Midbrain (tissue), 1 donor: ENCODE measurements at regions not wholly inside any gene's neighbourhood (a gene's known extent, or its start where the extent isn't known, plus 50 kb on each side); places are given as distances from the start of the nearest gene placed in this dataset.

Experiments
- DNase-seq: peaks from one replicate; lab custom pipeline; 2025; lab: John Stamatoyannopoulos, UW

DNA sequence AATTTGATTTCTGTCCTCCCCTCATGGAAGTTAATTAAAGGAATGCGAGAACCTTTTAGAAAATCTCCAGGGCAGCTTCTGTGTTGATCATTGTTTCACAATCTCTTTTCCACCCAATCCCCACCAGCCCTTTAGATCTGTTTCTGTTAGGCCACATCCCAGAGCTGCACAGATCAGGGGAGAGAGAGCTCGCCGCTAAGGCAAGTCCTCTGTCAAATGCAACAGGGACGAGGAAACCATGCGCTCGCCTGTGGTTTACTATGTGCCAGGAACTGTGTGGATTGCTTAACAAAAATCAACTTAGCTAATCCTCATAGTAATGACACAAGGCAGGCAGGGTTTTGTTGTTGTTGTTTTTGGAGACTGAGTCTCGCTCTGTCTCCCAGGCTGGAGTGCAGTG lies 115.4 kb downstream of the SALL1 start:
- no peak for DNase-seq

DNA sequence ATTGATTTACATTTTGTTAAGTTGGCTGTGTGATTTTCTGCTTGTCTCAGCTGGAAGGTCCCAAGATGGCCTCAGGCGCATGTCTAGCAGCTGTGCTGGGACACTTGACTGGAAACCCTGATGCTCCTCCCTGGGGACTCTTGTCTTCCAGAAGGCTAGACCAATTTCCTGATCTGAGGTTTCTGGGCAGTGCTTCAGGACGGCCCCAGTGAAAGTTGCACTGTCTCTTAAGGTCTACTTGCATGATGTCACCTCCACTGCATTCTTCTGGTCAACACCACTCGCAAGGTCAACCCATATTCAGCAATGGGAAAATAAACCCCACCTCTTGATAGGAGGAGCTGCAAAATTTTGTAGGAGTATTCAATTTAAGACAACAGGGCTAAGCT lies 116.0 kb downstream of the SALL1 start:
- no peak for DNase-seq

DNA sequence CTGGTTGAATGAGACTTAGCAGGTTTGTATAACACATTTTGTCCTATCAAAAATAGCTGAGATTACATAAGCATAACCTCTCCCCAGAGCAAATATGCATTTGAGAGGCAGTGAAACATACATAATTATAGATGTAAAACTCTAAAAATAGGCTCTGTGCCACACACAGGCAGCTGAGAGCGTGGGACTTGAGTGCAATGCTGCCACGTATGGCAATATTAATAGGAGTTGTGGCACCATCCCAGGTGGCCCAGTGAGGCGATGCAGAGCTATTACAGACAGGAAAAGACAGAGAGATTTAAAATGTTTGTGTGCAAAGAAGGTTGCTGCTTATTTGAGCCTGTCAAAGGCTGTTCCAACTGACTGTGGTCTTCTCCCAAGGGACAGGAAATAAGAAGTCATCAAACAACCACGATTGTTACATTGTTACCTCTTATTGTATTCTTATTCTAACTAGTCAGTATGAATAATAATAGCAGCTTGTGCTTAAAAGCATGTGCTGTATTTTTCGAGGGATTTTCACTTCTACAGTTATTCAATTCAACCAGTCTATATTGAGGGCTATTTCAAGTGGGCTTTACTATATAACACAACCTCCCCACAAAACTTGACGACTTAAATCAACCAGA lies 116.5 kb downstream of the SALL1 start:
- no peak for DNase-seq

DNA sequence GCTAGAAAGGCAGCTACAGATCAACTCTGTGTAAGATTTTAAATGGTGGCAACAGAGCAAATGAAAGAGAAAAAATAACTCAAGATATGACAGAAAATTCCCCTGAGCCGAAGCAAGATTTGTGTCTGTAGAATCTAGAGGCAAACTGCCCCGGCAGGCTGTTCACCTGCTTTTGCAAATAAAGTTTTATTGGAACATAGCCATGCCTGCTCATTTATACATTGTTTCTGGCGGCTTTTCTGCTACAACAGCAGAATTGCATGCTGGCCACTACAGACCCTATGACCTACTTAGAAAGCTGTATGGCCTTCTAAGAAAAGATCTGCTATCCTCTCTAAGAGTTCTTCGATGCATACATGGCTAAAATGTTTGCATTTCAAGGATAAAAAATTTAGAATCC lies 119.5 kb downstream of the SALL1 start:
- DNase-seq = no peak

DNA sequence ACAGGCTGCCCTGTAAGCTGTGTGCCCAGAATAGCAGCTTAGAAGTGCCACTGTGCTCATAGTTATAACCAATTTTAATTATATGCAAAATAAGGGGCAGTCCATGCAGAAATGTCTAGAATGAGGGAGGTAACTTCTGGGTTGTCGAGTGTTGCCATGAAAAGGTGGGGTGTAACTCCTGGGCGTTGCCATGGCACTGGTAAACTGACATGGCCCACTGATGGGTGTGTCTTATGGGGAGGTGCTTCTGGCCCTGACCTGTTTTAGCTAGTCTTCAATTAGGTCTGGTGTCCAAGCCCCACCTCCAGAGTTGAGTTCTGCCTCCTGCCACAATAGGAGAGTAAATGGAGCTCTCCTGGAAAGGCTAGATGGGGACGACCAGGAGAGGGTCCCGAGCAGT lies 120.6 kb downstream of the SALL1 start:
- no peak for DNase-seq

DNA sequence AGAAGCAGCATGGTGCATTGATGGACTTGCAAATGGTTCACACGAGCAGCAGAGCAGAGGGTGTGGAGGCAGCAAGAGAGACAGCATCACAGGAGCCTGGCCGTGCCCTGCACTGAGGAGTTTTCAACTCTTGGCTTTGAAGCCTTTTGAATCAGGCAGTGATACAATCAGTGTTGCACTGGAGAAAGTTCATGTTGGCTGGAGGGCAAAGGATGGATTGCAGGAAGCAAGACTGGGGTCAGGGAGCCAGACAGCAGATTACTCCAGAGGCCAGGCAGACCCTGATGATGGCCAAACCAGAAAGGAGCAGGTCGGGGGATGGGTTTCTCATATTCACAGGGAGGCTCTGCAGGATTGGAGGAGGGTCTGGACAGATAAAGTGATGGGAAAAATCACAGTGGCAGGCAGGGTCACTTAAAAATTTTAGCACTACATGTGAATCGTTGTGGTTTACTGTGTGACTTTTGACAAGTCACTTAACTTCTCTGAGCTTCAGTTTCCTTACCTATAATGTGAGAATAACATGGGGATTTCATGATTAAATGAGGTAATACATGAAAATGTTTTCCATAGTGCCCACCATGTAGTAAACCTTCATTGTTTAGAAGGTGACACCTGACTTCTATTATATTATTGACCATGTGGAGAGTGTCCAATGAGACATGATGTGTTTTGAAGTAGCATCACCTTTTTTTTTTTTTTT lies 125.3 kb downstream of the SALL1 start:
- DNase-seq = no peak

DNA sequence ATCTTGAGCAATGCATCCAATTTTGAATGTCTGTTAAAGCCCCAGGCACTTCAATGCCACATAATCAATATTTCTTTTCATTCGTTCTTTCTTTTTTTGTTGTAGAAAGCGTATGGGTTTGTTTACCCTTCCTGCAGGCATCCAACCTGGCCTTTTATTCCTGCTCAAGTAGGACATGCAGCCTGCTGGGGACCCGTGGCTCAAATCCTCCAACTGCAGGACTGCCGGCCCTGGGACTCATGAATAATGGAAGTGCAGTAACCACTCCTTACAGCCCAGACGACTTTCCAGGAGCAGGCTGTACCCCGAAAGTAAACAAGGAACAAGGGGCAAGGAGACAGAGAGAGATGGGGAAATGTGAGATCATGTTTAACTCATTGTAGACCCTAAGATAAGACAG lies 126.4 kb downstream of the SALL1 start:
- no peak for DNase-seq

DNA sequence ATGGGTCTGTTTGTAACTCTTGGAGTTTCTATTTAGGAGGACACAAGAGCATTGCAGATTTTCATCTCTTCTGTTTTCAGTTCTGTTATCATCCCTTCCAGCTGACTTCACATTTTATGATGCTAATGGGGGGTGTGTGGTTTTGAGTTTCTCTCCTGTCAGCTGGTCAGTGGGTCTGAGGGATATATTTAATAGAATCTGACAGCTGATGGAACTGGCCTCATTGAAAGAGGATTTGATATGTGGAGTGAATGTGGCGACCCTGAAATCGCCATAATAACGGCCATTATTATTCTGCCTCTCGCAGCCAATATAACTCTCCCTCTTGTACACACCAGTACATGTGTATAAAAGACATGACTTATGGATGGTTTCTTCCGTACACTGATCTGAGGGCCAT lies 128.1 kb downstream of the SALL1 start:
- DNase-seq = no peak

DNA sequence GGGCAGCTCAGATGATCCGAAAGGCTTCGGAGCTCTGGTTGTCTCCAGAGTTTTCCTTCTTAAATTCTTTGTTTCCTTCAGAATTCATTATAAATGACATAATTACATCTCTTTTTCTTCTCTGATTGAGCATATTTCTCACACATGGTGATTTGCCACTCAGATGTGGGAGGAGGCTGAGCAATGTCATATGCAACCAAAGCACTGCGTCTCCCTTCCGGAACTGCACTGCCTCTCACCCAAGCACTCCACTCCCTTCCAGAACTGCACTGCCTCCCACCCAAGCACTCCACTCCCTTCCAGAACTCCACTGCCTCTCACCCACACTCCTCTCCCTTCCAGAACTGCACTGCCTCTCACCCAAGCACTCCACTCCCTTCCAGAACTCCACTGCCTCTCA lies 131.5 kb downstream of the SALL1 start:
- no peak for DNase-seq

DNA sequence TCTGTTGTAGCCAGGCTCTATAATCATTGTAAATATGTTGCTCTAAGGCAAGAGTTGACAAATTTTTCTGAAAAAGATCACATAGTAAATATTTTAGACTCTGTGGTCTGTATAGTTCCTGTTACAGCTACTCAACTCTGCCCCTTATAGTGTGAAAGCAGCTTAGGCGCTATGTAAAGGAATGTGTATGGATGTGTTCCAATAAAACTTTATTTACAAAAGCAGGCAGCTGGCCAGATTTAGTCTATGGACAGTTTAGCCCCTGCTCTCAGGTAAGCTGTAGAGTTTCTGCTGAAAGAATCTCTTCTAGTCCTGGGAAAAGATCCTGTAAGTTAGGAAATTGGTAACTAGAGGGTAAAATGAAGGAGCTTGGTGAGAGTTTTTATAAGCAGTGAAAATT lies 133.1 kb downstream of the SALL1 start:
- DNase-seq = no peak

DNA sequence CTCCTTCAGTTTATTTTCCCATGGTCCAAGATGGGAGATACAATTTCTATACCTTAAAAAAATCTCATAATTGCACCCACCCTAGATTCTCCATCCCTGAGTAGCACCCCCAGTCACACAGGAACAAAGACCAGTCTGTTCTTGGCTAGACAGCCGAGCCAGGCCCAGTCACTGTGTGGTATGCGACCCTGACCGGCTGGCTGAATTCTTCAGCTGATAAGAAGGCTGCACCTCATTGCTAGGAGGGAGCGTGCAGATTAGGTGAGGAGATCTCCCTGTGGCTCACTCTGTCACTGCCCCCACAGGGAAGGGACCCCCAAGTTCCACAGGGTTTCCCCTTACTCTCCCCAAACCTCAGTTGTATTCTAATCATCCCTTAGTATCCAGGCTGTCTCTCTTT lies 138.7 kb downstream of the SALL1 start:
- DNase-seq = no peak

DNA sequence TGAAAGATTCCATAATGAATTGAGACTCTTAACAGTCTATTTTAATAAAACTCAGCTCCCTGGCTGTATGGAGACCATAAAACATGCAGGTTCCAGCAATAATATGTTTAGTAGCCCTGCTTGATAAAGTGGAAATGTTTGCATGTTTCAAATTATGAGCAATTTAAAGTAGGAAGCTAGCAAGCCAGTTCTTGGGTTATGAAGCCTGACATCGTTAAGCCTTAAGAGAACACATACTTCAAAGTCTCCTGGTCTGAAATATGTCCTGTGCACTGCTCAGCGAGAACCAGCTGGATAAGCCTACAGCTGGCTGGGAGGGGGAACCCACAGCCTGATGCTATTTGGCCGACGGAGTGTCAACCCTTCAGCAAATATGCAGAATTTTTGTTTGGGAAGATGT lies 140.3 kb downstream of the SALL1 start:
- DNase-seq = no peak

DNA sequence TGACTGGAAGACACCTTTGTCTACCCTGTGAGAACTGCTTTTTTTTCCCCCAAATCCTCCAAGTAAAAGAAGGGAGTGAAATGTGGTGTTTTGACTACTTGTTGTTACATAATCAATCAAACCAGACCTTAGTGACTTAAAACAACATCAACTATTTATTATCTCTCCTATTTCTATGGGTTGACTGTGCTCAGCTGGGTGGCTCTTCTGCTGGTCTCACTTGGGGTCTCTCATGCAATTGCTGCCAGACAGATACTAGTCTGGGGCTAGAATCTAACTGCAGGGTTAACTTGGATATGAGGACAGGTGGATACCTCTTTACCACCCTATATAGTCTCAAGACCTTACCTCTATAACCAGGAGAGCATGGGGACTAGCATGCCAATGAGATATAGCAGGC lies 141.3 kb downstream of the SALL1 start:
- no peak for DNase-seq

DNA sequence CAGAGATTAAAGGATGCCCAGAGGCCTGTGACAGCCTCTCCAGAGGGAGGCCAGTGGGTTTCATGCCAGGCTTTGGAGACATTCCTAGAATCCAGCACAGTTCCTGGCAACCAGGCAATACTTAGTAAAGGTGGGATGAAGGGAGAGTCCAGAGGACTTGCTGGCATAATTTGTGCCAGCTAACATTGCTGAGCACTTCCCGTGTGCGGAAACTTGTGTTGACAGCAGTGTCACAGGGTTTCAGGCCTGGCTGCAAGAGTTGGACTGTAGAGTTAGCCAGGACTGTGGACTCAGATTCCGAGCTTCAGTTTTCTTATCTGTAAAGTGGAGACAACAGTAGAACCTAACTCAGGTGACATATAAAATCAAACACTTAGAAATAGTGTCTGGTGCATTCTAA lies 141.7 kb downstream of the SALL1 start:
- no peak for DNase-seq

DNA sequence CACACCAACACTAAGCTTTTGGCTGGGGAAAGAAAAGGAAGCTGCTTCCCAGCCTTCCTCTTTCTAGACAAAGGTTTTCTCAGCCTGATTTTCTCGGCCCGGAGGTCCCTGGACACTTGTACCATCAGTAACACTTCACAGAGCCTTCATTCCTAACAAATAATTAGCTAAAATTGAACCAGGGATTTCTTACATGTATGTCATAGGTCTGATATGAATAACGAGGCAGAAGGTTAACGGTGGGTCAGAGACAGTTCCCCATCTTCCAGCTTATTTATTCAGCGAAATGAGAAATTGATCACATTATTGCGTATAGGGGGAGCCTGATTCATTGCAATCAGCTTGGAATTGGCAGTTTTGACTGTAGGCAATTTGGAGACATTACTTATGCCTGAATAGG lies 142.5 kb downstream of the SALL1 start:
- DNase-seq = no peak

DNA sequence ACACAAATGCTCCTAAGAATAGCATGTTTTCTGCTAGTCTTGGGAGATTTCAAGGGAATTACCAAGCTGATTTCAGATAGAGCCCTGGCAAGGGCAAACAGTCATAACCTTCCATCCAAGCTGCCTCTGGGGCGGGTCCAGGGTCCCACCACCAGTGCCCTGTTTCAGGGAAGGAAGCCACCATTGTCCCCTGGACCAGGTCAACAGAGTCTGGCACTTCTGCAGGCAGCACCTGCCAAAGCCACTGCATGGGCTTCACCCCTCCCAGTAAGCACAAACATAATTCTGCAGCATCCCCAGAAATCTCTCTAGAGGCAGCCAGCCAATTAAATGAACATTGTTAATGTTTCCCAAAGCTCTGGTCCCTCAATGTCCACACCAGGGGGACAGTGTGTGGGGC lies 143.0 kb downstream of the SALL1 start:
- no peak for DNase-seq

DNA sequence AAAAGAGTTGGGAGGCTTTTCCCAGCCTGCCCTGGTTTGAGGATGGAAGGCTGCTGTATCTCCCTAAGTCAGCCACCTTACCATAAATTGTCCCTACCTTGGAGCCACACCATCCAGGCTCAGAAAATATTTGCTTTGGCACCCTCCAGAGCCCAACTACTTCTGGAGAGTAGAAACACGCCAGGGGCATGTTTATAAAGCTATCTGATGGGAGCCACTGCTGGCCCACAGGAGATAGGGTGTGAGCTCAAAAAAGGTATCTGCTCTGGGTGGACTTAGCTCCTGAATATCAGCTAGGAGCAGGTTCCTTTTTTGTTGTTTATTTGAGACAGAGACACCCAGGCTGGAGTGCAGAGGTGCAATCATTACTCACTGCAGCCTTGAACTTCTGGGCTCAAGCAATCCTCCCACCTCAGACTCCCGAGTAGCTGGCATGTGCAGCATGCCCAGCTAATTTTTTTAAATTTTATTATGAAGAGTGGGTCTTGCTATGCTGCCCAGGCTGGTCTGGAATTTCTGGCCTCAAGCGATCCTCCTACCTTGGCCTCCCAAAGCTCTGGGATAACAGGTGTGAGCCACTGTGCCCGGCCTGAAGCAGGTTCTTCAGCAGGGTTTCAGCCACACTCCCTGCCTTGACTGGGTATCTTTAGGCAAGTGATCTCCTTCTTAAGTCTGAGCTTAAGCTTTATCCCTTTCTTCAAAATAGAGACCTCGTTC lies 147.1 kb downstream of the SALL1 start:
- DNase-seq = no peak

DNA sequence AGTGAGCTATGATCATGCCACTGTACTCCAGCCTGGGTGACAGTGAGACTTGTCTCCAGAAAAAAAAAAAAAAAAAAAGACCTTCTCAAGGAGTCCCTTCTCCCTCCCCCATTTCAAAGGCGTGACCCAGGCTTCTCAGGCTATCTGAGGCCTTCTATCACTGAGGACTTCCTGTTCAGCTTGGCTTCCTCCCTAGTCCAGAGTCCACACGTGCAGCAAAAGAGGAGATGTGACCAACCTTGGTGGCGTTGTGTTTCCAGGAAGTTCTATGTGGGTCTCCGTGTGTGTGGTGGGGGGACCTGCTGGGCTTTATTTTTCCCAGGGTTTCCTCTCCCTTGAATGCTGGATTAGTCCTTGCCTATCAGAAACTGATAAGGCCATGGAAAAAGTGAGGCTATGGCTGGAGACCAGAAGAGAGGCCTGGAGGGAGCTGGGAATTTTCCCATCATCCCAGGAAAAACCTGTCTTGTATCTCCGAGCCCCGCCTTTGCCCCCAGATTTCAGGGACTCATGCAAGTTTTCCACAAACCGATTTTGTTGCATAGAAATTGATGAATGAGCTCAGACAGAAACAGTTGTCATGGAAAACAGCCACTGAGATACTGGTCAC lies 148.1 kb downstream of the SALL1 start:
- DNase-seq = no peak

DNA sequence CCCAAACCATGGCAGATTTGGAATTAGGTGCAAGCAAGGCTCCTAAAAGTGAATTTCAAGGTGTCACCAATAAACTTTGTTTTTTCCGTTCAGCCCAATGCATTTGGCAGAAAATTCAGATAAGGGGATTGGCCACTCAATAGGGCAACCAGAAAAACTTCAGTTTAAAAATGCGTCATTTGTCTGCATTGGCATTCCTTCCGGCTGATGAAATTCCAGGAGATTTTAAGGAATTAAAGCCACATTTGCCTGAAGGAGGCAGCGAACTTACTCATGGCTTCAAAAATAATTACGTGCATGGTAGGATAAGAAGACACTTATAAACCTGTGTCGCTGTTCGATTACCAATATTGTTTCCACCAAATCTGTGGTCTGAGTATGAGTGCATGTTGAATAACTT lies 151.9 kb downstream of the SALL1 start:
- DNase-seq = no peak

DNA sequence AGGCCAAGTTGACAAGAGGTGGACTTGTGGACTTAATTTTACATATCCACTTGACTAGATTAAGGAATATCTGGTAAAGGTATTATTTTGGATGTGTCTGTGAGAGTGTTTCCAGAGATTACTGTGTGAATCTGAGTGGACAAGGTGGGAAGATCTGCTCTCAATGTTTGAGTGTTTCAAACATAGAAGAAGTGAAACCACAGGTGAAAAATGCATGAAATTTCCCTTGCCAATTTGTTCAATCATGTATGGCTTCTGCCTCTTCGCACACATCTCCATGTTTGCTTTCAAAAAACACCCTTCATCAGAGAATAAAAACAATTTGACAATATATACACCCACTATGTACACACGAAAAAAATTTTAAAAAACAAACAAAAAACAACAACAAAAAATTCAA lies 152.7 kb downstream of the SALL1 start:
- DNase-seq = no peak

DNA sequence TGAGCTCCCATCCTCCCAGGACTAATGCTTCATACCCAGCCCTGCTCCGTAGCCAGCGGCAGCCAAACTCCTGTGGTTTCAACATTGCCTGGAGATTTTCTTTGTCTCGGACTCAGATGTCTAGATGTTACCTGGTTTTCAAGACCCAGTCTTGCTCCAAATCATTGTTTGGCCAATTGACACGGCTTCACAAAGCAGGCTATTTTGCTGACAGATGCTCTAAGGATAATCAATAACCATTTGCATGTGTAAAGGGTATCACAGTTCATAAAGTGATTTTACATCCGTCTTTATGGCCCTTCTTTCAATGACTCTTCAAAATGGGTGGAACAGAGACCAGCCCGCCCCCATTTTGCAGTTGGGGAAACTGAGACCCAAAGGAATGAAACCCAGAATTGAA lies 153.4 kb downstream of the SALL1 start:
- DNase-seq = no peak

DNA sequence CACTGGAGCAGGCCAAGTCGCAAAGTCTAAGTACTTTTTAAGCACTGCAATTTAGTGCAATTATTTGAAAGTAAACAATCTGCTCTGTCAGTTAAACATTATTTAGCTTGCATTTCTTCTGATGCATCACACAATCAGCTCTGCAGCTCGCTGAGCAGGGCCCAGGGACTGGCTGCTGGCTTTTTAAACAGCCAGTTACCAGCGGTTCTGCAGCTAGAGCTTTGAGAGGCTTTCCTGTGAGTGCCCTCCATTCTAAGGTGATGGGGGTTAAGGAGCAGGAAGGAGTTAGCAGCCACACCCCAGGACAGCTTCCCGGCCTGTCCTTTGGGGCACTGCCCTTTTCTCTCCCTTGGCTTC lies 154.3 kb downstream of the SALL1 start:
- no peak for DNase-seq

DNA sequence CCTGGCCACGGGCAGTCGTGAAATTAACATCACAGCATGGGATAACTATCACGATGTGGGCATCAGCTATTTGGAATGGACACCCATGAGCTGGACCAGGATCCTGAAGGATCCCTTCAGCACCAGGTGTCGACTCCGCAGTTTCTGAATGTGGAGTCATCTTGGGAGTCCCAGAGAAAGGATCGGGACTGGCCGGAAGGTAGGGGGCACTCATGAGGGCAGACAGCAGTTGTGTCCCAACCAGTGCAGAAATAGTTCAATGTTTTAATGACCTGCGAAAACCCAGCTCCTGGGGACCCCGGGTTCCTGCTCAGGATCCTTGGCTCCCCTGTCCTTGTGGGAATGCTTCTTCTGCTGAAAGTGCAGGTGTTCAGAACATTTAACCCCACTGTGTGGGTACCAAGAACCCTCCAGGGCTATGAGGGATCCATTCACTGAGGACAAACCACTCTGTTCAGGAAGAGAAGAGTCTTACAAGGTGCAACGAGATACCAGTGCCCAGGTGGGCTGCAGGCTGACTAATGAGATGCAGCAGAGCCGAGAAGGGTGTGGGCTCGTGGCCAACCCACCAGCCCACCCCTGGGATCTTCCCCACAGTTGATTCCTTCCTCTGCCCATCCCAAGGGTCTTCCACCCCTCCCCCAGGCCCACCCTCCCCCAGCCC lies 154.8 kb downstream of the SALL1 start:
- DNase-seq = no peak
